Heart right ventricle (tissue), 16 donors: ENCODE measurements at regions not wholly inside any gene's neighbourhood (a gene's known extent, or its start where the extent isn't known, plus 50 kb on each side); places are given as distances from the start of the nearest gene placed in this dataset.

Source experiments
- ATAC-seq, 8 donors: fragments of 200-7000 bp; cut with Tn5 transposase; one replicate each; pipeline ENCODE4 v1.9.1; 2020; ENCODE audit warnings: mild to moderate bottlenecking in 8 of 8, moderate library complexity in 8 of 8, moderate number of reproducible peaks in 1 of 8
- DNase-seq, 2 donors: peaks; one replicate each; pipeline ENCODE4 v3.0.0-alpha.2; 2020
- H3K27ac ChIP-seq, 10 donors: fragments of 200-600 bp; sonication (generic) in 2 of 10; one replicate each; pipeline versions ENCODE4 v1.5.0 to v1.8.0; 2020 to 2022; ENCODE audit warnings: mild to moderate bottlenecking in 3 of 10
- H3K27me3 ChIP-seq, 7 donors: fragments of 200-600 bp; one replicate each; pipeline ENCODE4 v1.8.0; 2021 to 2022; ENCODE audit warnings: mild to moderate bottlenecking in 2 of 7
- H3K36me3 ChIP-seq, 9 donors: fragments of 200-600 bp; sonication (generic) in 1 of 9; one replicate each; pipeline versions ENCODE4 v1.5.0 to v1.8.0; 2020 to 2022; ENCODE audit warnings: mild to moderate bottlenecking in 2 of 9
- H3K4me1 ChIP-seq, 9 donors: fragments of 200-600 bp; sonication (generic) in 1 of 9; one replicate each; pipeline versions ENCODE4 v1.5.0 to v1.8.0; 2020 to 2022; ENCODE audit warnings: mild to moderate bottlenecking in 4 of 9
- H3K4me3 ChIP-seq, 10 donors: fragments of 200-600 bp; sonication (generic) in 2 of 10; one replicate each; pipeline versions ENCODE4 v1.5.0 to v1.8.0; 2020 to 2022; ENCODE audit warnings: mild to moderate bottlenecking in 7 of 10, moderate library complexity in 2 of 10
- H3K9me3 ChIP-seq, 11 donors: fragments of 200-600 bp in 10 of 11; sonication (generic) in 2 of 11; one replicate each; pipeline versions ENCODE4 v1.5.0 to v1.8.0; 2013 to 2022; ENCODE audit warnings: mild to moderate bottlenecking in 2 of 11, control low read depth in 1 of 11, moderate library complexity in 1 of 11
- WGBS, 2 donors: extraction: QIAGEN DNeasy Blood & Tissue Kit; methylation state at CpG; one replicate each; pipeline ENCODE4 v1.1.7; 2013; ENCODE audit warnings: inconsistent platforms in 1 of 2; 5-methylcytosine and 5-hydroxymethylcytosine counted together
- intact Hi-C, 10 donors: fragments of 100-400 bp; cut with DNase I; formaldehyde crosslinking; loops; one replicate each; pipeline versions ENCODE4 v1.11.1 to v1.14.2; 2022
- TF ChIP-seq, protein P1 (sequence below), 9 donors: fragments of 200-600 bp; sonication (generic) in 2 of 9; IDR thresholded peaks; one replicate each; pipeline versions ENCODE4 v1.5.0 to v1.8.0; 2021 to 2022; ENCODE audit warnings: antibody characterized with exemption in 9 of 9, mild to moderate bottlenecking in 5 of 9, moderate library complexity in 1 of 9
- donor health status: Arrhythmogenic right ventricular cardiomyopathy.
- donor health status: ischemic (EF 13 %, LVEDD 7.1; RV severe dilation, severe dysfunction).
- donor health status: healthy with polysubstance abuse.
- donor health status: DM: no; HTN: yes; CAD: no.
- donor health status: DM: no; HTN: no; CAD: no.
- donor health status: ischemic (EF 25% LVEDD 6.9; RV normal size, moderate dysfunction).
- donor health status: ischemic (EF 25% LVEDD 5.7; RV mildly dilated, moderate dysfunction).
- donor health status: healthy.
- donor health status: DM: yes; HTN: yes; CAD: no.
- donor health status: Ischemic cardiomyopathy.
- donor health status: ischemic (EF 35%, LVEDD 5.7; RV mildly dilated, moderate dysfunction).
- donor health status: nonischemic (EF 11% LVEDD 7.7; RV severe dilation, severe dysfunction).
- donor health status: DM: yes; HTN: yes; CAD: no.
- donor health status: PGD.
- donor health status: ischemic (EF 29% LVEDD 5.4; RV normal size, mild dysfunction).
- donor health status: nonischemic (EF 23%, LVEDD 6.1; RV moderate dilation, normal function).

DNA sequence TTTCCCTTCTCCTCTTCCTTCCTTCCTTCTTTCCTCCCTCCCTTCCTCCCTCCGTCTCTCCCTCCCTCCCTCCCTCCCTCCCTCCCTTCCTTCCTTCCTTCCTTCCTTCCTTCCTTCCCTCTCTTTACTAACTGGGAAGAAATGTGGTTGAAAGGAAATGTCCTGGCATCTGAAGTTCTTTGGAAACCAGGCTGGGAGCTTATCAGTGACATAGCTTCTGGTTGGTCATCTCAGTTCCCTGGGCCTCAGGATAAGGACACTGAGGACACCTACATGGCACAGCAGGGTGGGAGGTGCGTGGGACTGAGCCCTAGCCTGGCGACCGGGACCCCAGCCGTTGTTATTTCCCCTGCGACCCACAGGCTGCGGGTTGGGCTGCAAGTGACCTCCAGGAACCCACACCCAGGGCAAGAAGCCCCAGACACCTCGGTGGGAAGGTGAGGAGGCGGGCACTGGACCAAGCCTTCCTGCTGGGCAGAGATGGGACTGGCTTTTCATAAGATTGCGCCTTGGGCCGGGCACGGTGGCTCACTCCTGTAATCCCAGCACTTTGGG lies 1486.5 kb downstream of the TBC1D22A start:
- ATAC-seq, result no peak

DNA sequence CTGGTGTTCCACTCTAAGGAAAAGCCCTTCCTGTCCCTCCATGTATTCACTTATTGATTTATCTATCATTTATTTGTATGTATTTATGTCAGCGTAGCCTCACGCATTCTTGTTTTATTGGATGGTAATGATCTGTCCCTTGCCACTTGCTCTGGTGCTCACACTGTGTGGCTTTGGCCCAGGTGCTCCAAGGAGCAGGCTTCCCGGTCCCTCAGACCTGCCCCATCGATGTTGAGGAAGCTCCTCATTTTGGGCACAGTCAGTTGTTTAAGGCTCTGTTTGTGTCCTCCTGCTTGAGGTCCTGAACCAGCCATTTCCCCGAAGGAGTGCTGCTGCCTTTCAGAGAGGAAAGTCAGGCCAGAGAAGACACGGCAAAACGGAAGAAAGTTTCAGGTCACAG lies 1485.4 kb downstream of the TBC1D22A start:
- TF ChIP-seq, protein P1, sequence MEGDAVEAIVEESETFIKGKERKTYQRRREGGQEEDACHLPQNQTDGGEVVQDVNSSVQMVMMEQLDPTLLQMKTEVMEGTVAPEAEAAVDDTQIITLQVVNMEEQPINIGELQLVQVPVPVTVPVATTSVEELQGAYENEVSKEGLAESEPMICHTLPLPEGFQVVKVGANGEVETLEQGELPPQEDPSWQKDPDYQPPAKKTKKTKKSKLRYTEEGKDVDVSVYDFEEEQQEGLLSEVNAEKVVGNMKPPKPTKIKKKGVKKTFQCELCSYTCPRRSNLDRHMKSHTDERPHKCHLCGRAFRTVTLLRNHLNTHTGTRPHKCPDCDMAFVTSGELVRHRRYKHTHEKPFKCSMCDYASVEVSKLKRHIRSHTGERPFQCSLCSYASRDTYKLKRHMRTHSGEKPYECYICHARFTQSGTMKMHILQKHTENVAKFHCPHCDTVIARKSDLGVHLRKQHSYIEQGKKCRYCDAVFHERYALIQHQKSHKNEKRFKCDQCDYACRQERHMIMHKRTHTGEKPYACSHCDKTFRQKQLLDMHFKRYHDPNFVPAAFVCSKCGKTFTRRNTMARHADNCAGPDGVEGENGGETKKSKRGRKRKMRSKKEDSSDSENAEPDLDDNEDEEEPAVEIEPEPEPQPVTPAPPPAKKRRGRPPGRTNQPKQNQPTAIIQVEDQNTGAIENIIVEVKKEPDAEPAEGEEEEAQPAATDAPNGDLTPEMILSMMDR (IDR thresholded peaks at IDR 0.05), result no peak
- H3K36me3 ChIP-seq, result no peaks in the 10 kb centered on the region
- H3K27me3 ChIP-seq, result peaks cover 0 to 36% (median 14%) of the 10 kb centered on the region in 7 donors
- DNase-seq, result no peak
- no peak overlapping the region for H3K4me3 ChIP-seq
- no peak for ATAC-seq
- no peaks in the 10 kb centered on the region for H3K4me1 ChIP-seq
- 79 to 82% methylated on average over 7 of the region's 7 CpGs for WGBS, 2 donors
- no peak overlapping the region for H3K27ac ChIP-seq
- no peaks in the 10 kb centered on the region for H3K9me3 ChIP-seq
- intact Hi-C loops, result no loop called here

More for the DNA sequence above, 1486.5 kb downstream of the TBC1D22A start:
- Histone ChIP-seq H3K36me3 (no peaks in the 10 kb centered on the region), H3K9me3 (no peaks in the 10 kb centered on the region), H3K4me3 (no peak overlapping the region), H3K27ac (no peak overlapping the region), H3K27me3 (peaks cover 0 to 41% (median 23%) of the 10 kb centered on the region in 7 donors), H3K4me1 (no peaks in the 10 kb centered on the region)
- TF ChIP-seq, protein P1 (IDR thresholded peaks at IDR 0.05), result no peak
- intact Hi-C loops, result no loop called here
- no peak for DNase-seq
- WGBS, 2 donors, result 51 to 54% methylated on average over 10 of the region's 12 CpGs

DNA sequence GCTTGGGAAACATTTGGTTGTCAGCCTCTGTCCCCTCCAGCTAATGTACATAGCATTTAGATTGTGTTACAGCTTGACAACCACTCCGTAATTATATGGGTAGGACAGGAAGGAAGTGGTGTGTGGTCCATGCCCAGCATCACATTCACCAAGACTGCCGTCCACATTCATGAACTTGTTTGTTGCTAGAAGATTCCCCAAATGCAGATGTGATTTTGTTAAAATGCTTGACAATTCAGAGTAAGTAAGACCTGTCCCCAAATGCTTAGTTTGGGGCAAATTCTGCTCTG lies 1482.7 kb downstream of the TBC1D22A start:
- WGBS, 2 donors, result 59 to 68% methylated on average over 2 of the region's 2 CpGs
- Histone ChIP-seq H3K4me3 (no peak overlapping the region), H3K27ac (no peak overlapping the region), H3K36me3 (no peaks in the 10 kb centered on the region), H3K9me3 (no peaks in the 10 kb centered on the region), H3K4me1 (no peaks in the 10 kb centered on the region), H3K27me3 (peaks cover 0 to 38% (median 28%) of the 10 kb centered on the region in 7 donors)
- DNase-seq (no peak), ATAC-seq (no peak)
- TF ChIP-seq, protein P1 (IDR thresholded peaks at IDR 0.05), result no peak
- intact Hi-C loops, result no loop called here

DNA sequence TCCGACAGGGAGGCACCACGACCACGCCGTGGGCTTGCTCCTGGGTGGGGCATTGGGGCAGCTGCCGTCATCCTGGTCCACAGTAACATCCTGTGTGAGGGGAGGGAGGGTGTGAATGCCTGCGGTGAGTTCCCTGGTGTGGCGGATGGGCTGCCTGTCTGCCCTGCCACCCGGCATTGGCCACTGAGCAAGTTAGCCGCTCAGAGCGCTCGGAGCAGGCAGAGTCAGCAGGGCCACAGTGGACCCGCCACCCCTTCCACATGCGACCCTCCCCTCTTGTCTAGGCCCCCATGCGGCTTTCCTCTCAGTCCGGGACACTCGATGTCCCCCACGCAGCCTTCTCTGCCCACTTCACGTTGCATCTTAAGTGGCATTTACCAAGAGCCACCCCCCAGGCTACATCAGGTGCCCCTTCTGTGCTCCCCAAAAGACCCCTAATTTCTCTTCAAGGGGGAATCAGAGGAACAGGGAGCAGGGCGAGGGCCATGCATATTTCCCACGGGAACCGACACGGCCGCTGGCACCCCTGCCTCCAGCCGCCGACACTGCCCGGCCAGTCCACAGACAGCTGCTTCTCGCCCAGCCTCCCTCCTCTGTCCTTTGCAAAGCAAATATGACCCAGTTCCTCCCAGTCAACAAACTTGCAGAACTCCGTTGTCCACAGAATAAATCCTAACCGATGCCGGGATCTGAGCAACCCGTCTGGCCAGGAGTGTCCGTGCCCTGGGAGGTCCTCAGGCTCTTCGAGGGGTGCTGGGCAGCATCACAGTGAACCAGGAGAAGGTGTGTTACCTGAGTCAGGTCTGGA lies 1482.1 kb downstream of the TBC1D22A start:
- Histone ChIP-seq H3K27ac (no peak overlapping the region), H3K27me3 (peaks cover 0 to 38% (median 31%) of the 10 kb centered on the region in 7 donors), H3K4me3 (no peak overlapping the region), H3K9me3 (no peaks in the 10 kb centered on the region), H3K36me3 (no peaks in the 10 kb centered on the region), H3K4me1 (no peaks in the 10 kb centered on the region)
- ATAC-seq, result no peak
- TF ChIP-seq, protein P1 (IDR thresholded peaks at IDR 0.05), result no peak
- 90 to 91% methylated on average over 33 of the region's 33 CpGs for WGBS, 2 donors
- no peak for DNase-seq
- intact Hi-C loops, result no loop called here
